ENCODE measurements at regions not wholly inside any gene's neighbourhood (a gene's known extent, or its start where the extent isn't known, plus 50 kb on each side); places are given as distances from the start of the nearest gene placed in this dataset.

- H3K27me3 ChIP-seq: no peaks in the 10 kb centered on the region
- intact Hi-C loops (cut with DNase I): no loop called here
- DNase-seq: no peak
Observed at GRCh38 chr16:49056546-49056945, 225.1 kb downstream of the CBLN1 start.

GRCh38 chr16:49055824-49056545 lies 225.7 kb downstream of the CBLN1 start:
- no peak for TF ChIP-seq POLR2A (IDR thresholded peaks at IDR 0.05)
- TF ChIP-seq, protein P1, sequence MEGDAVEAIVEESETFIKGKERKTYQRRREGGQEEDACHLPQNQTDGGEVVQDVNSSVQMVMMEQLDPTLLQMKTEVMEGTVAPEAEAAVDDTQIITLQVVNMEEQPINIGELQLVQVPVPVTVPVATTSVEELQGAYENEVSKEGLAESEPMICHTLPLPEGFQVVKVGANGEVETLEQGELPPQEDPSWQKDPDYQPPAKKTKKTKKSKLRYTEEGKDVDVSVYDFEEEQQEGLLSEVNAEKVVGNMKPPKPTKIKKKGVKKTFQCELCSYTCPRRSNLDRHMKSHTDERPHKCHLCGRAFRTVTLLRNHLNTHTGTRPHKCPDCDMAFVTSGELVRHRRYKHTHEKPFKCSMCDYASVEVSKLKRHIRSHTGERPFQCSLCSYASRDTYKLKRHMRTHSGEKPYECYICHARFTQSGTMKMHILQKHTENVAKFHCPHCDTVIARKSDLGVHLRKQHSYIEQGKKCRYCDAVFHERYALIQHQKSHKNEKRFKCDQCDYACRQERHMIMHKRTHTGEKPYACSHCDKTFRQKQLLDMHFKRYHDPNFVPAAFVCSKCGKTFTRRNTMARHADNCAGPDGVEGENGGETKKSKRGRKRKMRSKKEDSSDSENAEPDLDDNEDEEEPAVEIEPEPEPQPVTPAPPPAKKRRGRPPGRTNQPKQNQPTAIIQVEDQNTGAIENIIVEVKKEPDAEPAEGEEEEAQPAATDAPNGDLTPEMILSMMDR (IDR thresholded peaks at IDR 0.05): no peak
- DNase-seq: no peak
- no peaks in the 10 kb centered on the region for H3K36me3 ChIP-seq (replicated peaks in 1 of 2)
- no peaks in the 10 kb centered on the region for H3K9me3 ChIP-seq (replicated peaks in 1 of 3)
- WGBS, 4 donors: 65 to 78% (median 72%) methylated on average over 4 to 6 of the region's 6 CpGs
- H3K27ac ChIP-seq: no peak overlapping the region
- intact Hi-C loops (cut with DNase I): no loop called here
- H3K27me3 ChIP-seq: no peaks in the 10 kb centered on the region
- H3K4me1 ChIP-seq (replicated peaks in 1 of 2): no peaks in the 10 kb centered on the region
- H3K4me3 ChIP-seq: no peak overlapping the region

More at GRCh38 chr16:49056546-49056945, 225.1 kb downstream of the CBLN1 start:
- WGBS, 4 donors: 47 to 75% (median 67%) methylated on average over 4 to 5 of the region's 5 CpGs
- Histone ChIP-seq H3K4me1 (replicated peaks in 1 of 2) (no peaks in the 10 kb centered on the region), H3K36me3 (replicated peaks in 1 of 2) (no peaks in the 10 kb centered on the region), H3K9me3 (replicated peaks in 1 of 3) (no peaks in the 10 kb centered on the region), H3K27ac (no peak overlapping the region), H3K4me3 (no peak overlapping the region)
- TF ChIP-seq POLR2A (IDR thresholded peaks at IDR 0.05): no peak
- TF ChIP-seq, protein P1 (IDR thresholded peaks at IDR 0.05): no peak

GRCh38 chr16:49055291-49055690 lies 226.3 kb downstream of the CBLN1 start:
- Histone ChIP-seq H3K9me3 (replicated peaks in 1 of 3) (no peaks in the 10 kb centered on the region), H3K27ac (no peak overlapping the region), H3K4me3 (no peak overlapping the region), H3K36me3 (replicated peaks in 1 of 2) (no peaks in the 10 kb centered on the region), H3K4me1 (replicated peaks in 1 of 2) (no peaks in the 10 kb centered on the region), H3K27me3 (no peaks in the 10 kb centered on the region)
- intact Hi-C loops (cut with DNase I): no loop called here
- 59 to 67% (median 65%) methylated on average over 5 of the region's 5 CpGs for WGBS, 4 donors
- DNase-seq: no peak
- TF ChIP-seq POLR2A (IDR thresholded peaks at IDR 0.05): no peak
- TF ChIP-seq, protein P1 (IDR thresholded peaks at IDR 0.05): no peak

DNA sequence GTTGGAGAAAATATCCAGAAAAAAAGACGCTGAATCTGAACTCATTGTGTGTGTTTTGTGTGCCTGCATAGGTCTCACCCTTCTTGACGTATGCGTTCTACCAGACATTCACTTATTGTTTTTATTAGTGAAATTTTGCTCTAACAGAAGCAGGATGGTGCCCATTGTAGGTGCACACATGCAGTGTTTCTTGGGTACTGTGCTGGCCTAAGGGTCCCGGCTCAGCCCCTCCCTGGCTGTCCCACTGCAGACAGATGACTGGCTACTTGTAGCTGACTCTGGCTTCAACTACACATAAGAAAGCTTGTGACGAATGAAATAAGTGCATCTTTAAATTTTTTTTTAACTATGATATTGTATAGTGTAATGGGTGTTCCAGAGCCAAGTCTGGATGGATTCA lies 227.0 kb downstream of the CBLN1 start:
- no peaks in the 10 kb centered on the region for H3K9me3 ChIP-seq (replicated peaks in 1 of 3)
- TF ChIP-seq, protein P1 (IDR thresholded peaks at IDR 0.05): no peak
- no peak for TF ChIP-seq POLR2A (IDR thresholded peaks at IDR 0.05)
- intact Hi-C loops (cut with DNase I): no loop called here
- no peak overlapping the region for H3K27ac ChIP-seq
- H3K27me3 ChIP-seq: no peaks in the 10 kb centered on the region
- 78 to 79% (median 78%) methylated on average over 5 of the region's 5 CpGs for WGBS, 4 donors
- DNase-seq: no peak
- no peaks in the 10 kb centered on the region for H3K4me1 ChIP-seq (replicated peaks in 1 of 2)
- no peak overlapping the region for H3K4me3 ChIP-seq
- no peaks in the 10 kb centered on the region for H3K36me3 ChIP-seq (replicated peaks in 1 of 2)
